Neural cell (in vitro differentiated cells): ENCODE measurements at regions not wholly inside any gene's neighbourhood (a gene's known extent, or its start where the extent isn't known, plus 50 kb on each side); places are given as distances from the start of the nearest gene placed in this dataset.

Experiments
- EP300 ChIP-seq: fragments of 450-650 bp; conservative IDR thresholded peaks from 2 replicates; pipeline ENCODE4 v1.6.1; 2014; ENCODE audit warnings: antibody characterized with exemption, mild to moderate bottlenecking, moderate library complexity; ENCODE audit not compliant: poor library complexity, severe bottlenecking
- EZH2 ChIP-seq: fragments of 200-600, 300-800 bp; shearing (Covaris generic), sonication (generic); IDR thresholded peaks from 2 replicates; pipeline ENCODE4 v1.6.1; 2014; ENCODE audit warnings: antibody characterized with exemption, low read length, borderline replicate concordance, mild to moderate bottlenecking; ENCODE audit not compliant: insufficient read depth, poor library complexity, severe bottlenecking
- MXI1 ChIP-seq: fragments of 450-650 bp; conservative IDR thresholded peaks from 2 replicates; pipeline ENCODE4 v1.6.1; 2014; ENCODE audit warnings: antibody characterized with exemption, mild to moderate bottlenecking; ENCODE audit not compliant: poor library complexity, severe bottlenecking
- POLR2AphosphoS5 ChIP-seq: IDR thresholded peaks from 2 replicates; pipeline ENCODE4 v1.6.1; 2012
- RAD21 ChIP-seq: fragments of 450-650 bp; conservative IDR thresholded peaks from 2 replicates; pipeline ENCODE4 v1.6.1; 2014; ENCODE audit warnings: antibody characterized with exemption, mild to moderate bottlenecking, moderate library complexity
- TAF1 ChIP-seq: IDR thresholded peaks from 2 replicates; pipeline ENCODE4 v1.6.1; 2012; ENCODE audit warnings: low read depth
- TF ChIP-seq, protein P1 (sequence below): fragments of 450-650 bp; IDR thresholded peaks from 2 replicates; pipeline ENCODE4 v1.5.1; 2014; ENCODE audit warnings: antibody characterized with exemption, mild to moderate bottlenecking, moderate library complexity; ENCODE audit not compliant: poor library complexity, severe bottlenecking
- TF ChIP-seq, protein P2 (sequence below): IDR thresholded peaks from 2 replicates; pipeline ENCODE4 v1.6.1; 2012; ENCODE audit warnings: borderline replicate concordance

DNA sequence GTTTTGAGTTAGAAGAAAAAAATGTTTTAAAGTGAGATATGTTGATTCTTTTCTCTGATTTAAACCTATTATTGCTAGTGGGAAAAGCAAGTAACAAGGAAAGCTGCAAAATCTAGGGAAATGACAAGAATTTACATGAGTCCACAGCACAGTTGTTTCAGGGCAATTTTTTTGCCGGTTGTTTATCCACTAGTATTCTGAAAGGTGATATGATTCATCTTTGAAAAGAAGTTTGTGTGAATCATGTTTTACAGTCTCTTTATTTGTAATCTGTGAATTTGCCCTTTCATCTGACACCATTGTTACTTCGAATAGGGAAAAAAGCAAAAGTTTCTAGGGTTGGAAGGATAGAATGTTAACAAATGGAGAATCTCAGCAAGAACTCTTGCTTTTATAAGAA is 894.7 kb downstream of the OTOL1 start:
- TF ChIP-seq, protein P1, sequence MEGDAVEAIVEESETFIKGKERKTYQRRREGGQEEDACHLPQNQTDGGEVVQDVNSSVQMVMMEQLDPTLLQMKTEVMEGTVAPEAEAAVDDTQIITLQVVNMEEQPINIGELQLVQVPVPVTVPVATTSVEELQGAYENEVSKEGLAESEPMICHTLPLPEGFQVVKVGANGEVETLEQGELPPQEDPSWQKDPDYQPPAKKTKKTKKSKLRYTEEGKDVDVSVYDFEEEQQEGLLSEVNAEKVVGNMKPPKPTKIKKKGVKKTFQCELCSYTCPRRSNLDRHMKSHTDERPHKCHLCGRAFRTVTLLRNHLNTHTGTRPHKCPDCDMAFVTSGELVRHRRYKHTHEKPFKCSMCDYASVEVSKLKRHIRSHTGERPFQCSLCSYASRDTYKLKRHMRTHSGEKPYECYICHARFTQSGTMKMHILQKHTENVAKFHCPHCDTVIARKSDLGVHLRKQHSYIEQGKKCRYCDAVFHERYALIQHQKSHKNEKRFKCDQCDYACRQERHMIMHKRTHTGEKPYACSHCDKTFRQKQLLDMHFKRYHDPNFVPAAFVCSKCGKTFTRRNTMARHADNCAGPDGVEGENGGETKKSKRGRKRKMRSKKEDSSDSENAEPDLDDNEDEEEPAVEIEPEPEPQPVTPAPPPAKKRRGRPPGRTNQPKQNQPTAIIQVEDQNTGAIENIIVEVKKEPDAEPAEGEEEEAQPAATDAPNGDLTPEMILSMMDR, result no peak
- TF ChIP-seq POLR2AphosphoS5, result no peak
- no peak for TF ChIP-seq MXI1
- no peak for TF ChIP-seq EP300
- TF ChIP-seq, protein P2, sequence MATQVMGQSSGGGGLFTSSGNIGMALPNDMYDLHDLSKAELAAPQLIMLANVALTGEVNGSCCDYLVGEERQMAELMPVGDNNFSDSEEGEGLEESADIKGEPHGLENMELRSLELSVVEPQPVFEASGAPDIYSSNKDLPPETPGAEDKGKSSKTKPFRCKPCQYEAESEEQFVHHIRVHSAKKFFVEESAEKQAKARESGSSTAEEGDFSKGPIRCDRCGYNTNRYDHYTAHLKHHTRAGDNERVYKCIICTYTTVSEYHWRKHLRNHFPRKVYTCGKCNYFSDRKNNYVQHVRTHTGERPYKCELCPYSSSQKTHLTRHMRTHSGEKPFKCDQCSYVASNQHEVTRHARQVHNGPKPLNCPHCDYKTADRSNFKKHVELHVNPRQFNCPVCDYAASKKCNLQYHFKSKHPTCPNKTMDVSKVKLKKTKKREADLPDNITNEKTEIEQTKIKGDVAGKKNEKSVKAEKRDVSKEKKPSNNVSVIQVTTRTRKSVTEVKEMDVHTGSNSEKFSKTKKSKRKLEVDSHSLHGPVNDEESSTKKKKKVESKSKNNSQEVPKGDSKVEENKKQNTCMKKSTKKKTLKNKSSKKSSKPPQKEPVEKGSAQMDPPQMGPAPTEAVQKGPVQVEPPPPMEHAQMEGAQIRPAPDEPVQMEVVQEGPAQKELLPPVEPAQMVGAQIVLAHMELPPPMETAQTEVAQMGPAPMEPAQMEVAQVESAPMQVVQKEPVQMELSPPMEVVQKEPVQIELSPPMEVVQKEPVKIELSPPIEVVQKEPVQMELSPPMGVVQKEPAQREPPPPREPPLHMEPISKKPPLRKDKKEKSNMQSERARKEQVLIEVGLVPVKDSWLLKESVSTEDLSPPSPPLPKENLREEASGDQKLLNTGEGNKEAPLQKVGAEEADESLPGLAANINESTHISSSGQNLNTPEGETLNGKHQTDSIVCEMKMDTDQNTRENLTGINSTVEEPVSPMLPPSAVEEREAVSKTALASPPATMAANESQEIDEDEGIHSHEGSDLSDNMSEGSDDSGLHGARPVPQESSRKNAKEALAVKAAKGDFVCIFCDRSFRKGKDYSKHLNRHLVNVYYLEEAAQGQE, result no peak
- TF ChIP-seq EZH2, result no peak
- no peak for TF ChIP-seq RAD21
- no peak for TF ChIP-seq TAF1
